ENCODE measurements at regions not wholly inside any gene's neighbourhood (a gene's known extent, or its start where the extent isn't known, plus 50 kb on each side); places are given as distances from the start of the nearest gene placed in this dataset.

GRCh38 chr4:8698341-8699062 is 105.9 kb downstream of the CPZ start:
- no peak for DNase-seq (ENCODE audit: low spot score)

- no peak for DNase-seq (ENCODE audit: low spot score)
Observed at GRCh38 chr4:8697826-8698225, 105.3 kb downstream of the CPZ start.

GRCh38 chr4:8696369-8697127 is 104.0 kb downstream of the CPZ start:
- DNase-seq (ENCODE audit: low spot score), result no peak

- DNase-seq (ENCODE audit: low spot score), result no peak
Observed at GRCh38 chr4:8695237-8696219, 103.0 kb downstream of the CPZ start.

GRCh38 chr4:8694651-8695151 is 102.1 kb downstream of the CPZ start:
- no peak for DNase-seq (ENCODE audit: low spot score)

GRCh38 chr4:8694226-8694625 is 101.7 kb downstream of the CPZ start:
- DNase-seq (ENCODE audit: low spot score), result no peak

GRCh38 chr4:8691151-8691775 is 98.7 kb downstream of the CPZ start:
- no peak for DNase-seq (ENCODE audit: low spot score)

- DNase-seq (ENCODE audit: low spot score), result no peak
Observed at GRCh38 chr4:8690216-8691150, 97.9 kb downstream of the CPZ start.

GRCh38 chr4:8689741-8690140 is 97.2 kb downstream of the CPZ start:
- DNase-seq (ENCODE audit: low spot score), result no peak

- DNase-seq (ENCODE audit: low spot score), result no peak
Observed at GRCh38 chr4:8688908-8689445, 96.4 kb downstream of the CPZ start.

GRCh38 chr4:8688041-8688907 is 95.7 kb downstream of the CPZ start:
- DNase-seq (ENCODE audit: low spot score), result peak; percentile 79

- no peak for DNase-seq (ENCODE audit: low spot score)
Observed at GRCh38 chr4:8687083-8687482, 94.5 kb downstream of the CPZ start.

- no peak for DNase-seq (ENCODE audit: low spot score)
Observed at GRCh38 chr4:8685831-8686230, 93.3 kb downstream of the CPZ start.

- DNase-seq (ENCODE audit: low spot score), result no peak
Observed at GRCh38 chr4:8683462-8683861, 90.9 kb downstream of the CPZ start.

GRCh38 chr4:8682725-8683124 is 90.2 kb downstream of the CPZ start:
- DNase-seq (ENCODE audit: low spot score), result no peak

- no peak for DNase-seq (ENCODE audit: low spot score)
Observed at GRCh38 chr4:8682296-8682695, 89.7 kb downstream of the CPZ start.

- DNase-seq (ENCODE audit: low spot score), result no peak
Observed at GRCh38 chr4:8681391-8681790, 88.8 kb downstream of the CPZ start.

GRCh38 chr4:8679032-8679431 is 86.5 kb downstream of the CPZ start:
- DNase-seq (ENCODE audit: low spot score), result no peak

GRCh38 chr4:8676676-8677075 is 84.1 kb downstream of the CPZ start:
- DNase-seq (ENCODE audit: low spot score), result no peak

Data from AG20443 (cell line).